Thoracic aorta (tissue), 2 donors: ENCODE measurements at regions not wholly inside any gene's neighbourhood (a gene's known extent, or its start where the extent isn't known, plus 50 kb on each side); places are given as distances from the start of the nearest gene placed in this dataset.

Source experiments
- ATAC-seq: fragments of 150-250 bp; one replicate; pipeline ENCODE4 v1.8.0; 2017; ENCODE audit warnings: low read depth; ENCODE audit not compliant: insufficient number of reproducible peaks, low FRiP score
- DNase-seq: peaks from one replicate; pipeline ENCODE4 v3.0.0-alpha.2; 2020; ENCODE audit warnings: low spot score
- H3K27ac ChIP-seq, 2 donors: fragments of 200-600 bp; sonication (generic); 1 replicate in 1 of 2; 2 replicates in 1 of 2; pipeline ENCODE4 v1.5.1; 2016; ENCODE audit warnings: mild to moderate bottlenecking in 2 of 2, moderate library complexity in 2 of 2
- H3K27me3 ChIP-seq: fragments of 200-600 bp; sonication (generic); replicated peaks from 2 replicates; pipeline ENCODE4 v1.6.0; 2016; ENCODE audit warnings: mild to moderate bottlenecking; ENCODE audit not compliant: insufficient read depth
- H3K36me3 ChIP-seq: fragments of 200-600 bp; sonication (generic); one replicate; pipeline ENCODE4 v1.5.1; 2016
- H3K4me1 ChIP-seq, 2 donors: fragments of 200-600 bp; sonication (generic); 1 replicate in 1 of 2; 2 replicates in 1 of 2; pipeline versions ENCODE4 v1.5.1 to v1.6.0; 2016; ENCODE audit warnings: low read depth in 2 of 2, mild to moderate bottlenecking in 1 of 2; ENCODE audit not compliant: control insufficient read depth in 1 of 2
- H3K4me3 ChIP-seq: fragments of 200-600 bp; sonication (generic); 2 replicates; pipeline ENCODE4 v1.5.1; 2016; ENCODE audit warnings: mild to moderate bottlenecking
- H3K9me3 ChIP-seq: fragments of 200-600 bp; sonication (generic); 2 replicates; pipeline ENCODE4 v1.5.1; 2016
- TF ChIP-seq, protein P1 (sequence below): fragments of 200-600 bp; sonication (generic); IDR thresholded peaks from one replicate; pipeline ENCODE4 v1.5.1; 2019; ENCODE audit warnings: antibody characterized with exemption

DNA sequence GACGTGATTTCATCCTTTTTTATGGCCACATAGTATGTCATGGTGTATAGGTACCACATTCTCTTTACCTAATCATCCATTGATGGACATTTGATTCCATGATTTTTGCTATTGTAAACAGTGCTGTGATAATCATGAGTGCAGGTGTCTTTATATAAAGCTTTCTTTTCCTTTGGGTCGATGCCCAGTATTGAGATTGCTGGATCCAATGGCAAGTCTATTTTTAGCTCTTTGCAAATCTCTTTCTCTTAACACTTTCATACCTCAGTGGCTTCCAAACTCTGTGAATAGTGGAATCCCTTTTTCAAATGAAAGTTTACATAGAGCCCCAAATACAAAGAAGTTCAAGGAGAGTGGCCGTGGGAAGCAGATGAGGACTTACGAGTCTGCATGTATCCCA, 105.8 kb upstream of the SPTLC3 start:
- DNase-seq (no peak), ATAC-seq (no peak)
- TF ChIP-seq, protein P1, sequence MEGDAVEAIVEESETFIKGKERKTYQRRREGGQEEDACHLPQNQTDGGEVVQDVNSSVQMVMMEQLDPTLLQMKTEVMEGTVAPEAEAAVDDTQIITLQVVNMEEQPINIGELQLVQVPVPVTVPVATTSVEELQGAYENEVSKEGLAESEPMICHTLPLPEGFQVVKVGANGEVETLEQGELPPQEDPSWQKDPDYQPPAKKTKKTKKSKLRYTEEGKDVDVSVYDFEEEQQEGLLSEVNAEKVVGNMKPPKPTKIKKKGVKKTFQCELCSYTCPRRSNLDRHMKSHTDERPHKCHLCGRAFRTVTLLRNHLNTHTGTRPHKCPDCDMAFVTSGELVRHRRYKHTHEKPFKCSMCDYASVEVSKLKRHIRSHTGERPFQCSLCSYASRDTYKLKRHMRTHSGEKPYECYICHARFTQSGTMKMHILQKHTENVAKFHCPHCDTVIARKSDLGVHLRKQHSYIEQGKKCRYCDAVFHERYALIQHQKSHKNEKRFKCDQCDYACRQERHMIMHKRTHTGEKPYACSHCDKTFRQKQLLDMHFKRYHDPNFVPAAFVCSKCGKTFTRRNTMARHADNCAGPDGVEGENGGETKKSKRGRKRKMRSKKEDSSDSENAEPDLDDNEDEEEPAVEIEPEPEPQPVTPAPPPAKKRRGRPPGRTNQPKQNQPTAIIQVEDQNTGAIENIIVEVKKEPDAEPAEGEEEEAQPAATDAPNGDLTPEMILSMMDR: no peak
- H3K27ac ChIP-seq: no peak overlapping the region
- no peaks in the 10 kb centered on the region for H3K27me3 ChIP-seq
- no peaks in the 10 kb centered on the region for H3K9me3 ChIP-seq
- no peak overlapping the region for H3K4me3 ChIP-seq
- no peaks in the 10 kb centered on the region for H3K4me1 ChIP-seq
- no peaks in the 10 kb centered on the region for H3K36me3 ChIP-seq

DNA sequence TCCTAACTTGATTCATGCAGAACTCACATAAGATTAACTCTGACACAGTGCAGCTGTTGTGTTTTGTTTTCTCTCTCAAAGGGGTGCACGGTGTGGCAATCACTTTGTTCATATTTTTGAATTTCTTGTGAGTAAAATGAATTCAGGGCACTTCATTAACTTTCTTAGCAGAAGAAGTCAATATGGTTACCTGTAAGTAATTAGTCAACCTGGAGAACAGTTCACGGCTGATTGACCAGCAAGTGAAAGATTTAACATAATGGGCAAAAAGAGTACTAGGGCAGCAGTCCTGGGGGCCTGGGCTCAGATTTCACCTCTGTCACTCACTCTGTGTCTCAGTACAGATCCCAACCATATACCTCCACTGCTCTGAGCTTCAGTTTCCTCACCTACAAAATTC, 102.4 kb upstream of the SPTLC3 start:
- Histone ChIP-seq H3K9me3 (no peaks in the 10 kb centered on the region), H3K27ac (no peak overlapping the region), H3K27me3 (no peaks in the 10 kb centered on the region), H3K36me3 (no peaks in the 10 kb centered on the region), H3K4me1 (no peaks in the 10 kb centered on the region), H3K4me3 (no peak overlapping the region)
- ATAC-seq (no peak), DNase-seq (no peak)
- TF ChIP-seq, protein P1: no peak

DNA sequence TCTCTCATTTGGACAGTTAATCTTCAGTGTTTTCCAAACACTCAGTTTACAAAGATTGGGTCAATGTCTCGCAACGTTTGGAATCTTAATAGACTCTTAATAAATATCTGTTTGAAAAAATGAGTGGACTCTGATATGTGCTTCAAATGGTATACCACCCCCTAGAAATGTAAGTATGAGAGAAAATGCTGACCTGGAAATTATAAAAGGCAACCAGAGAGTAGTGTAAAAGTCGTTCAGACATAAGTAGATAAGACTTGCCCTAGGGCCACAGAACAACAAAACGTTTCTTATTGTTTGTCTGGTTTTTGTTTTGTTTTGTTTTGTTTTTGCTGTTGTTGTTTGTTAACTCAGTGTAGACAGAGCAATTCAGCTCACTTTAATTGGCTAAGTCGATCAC, 97.4 kb upstream of the SPTLC3 start:
- Histone ChIP-seq H3K27ac (no peak overlapping the region), H3K27me3 (no peaks in the 10 kb centered on the region), H3K4me1 (no peaks in the 10 kb centered on the region), H3K36me3 (no peaks in the 10 kb centered on the region), H3K9me3 (no peaks in the 10 kb centered on the region), H3K4me3 (no peak overlapping the region)
- ATAC-seq (no peak), DNase-seq (no peak)
- TF ChIP-seq, protein P1: no peak

DNA sequence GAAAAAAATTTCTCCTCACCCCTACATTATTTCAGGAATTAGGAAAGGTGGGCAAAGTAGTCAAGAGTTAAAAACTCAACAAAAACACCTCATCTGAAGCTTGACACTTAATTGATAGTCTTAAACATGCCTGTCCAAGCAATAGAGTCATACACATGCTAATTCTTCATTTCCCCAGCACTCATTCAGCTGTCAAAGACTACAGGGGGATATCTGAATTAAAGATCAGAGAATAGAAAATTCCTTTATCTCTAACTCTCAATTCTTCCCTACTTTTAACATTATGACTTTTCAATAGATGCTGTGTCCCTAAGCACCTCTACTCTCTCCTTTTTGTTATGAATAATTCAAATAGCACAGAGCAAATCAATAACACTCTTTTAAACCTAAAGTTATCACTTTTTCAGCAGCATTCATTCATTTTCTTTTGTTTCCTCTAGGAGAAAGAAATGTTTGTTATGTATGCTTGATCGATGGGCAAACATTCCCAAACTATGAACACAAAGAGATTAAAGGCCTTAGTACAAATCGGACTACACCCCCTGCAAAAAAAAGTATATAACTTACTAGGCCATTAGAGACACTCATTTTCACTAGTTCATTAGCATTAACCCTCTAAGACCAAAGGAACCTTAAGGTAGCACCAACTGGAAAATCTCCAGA, 94.9 kb upstream of the SPTLC3 start:
- Histone ChIP-seq H3K9me3 (no peaks in the 10 kb centered on the region), H3K36me3 (no peaks in the 10 kb centered on the region), H3K4me3 (no peak overlapping the region), H3K27ac (no peak overlapping the region), H3K4me1 (no peaks in the 10 kb centered on the region), H3K27me3 (no peaks in the 10 kb centered on the region)
- no peak for DNase-seq
- no peak for ATAC-seq
- TF ChIP-seq, protein P1: no peak

DNA sequence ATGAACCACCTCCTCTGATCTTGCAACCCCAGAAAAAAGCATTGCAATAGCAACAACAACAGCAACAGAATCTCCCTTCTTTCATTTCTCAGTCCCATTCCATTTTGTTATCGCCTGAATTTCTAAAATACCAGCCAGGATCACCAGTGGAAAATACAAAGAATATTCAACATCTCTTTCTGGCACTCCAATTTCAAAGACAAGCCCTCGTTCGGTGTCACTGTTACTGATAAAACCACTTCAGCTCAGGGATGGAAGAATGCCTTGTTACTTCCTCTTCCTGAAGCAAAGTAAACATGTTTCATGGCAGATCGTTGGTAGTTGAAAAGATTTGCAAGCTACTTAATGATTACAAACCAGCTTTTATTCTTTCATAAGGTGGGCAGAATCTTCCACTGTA, 94.0 kb upstream of the SPTLC3 start:
- H3K4me1 ChIP-seq: no peaks in the 10 kb centered on the region
- H3K9me3 ChIP-seq: no peaks in the 10 kb centered on the region
- no peaks in the 10 kb centered on the region for H3K27me3 ChIP-seq
- no peak overlapping the region for H3K27ac ChIP-seq
- no peaks in the 10 kb centered on the region for H3K36me3 ChIP-seq
- H3K4me3 ChIP-seq: no peak overlapping the region
- DNase-seq: no peak
- TF ChIP-seq, protein P1: no peak
- no peak for ATAC-seq
